ENCODE measurements at regions not wholly inside any gene's neighbourhood (a gene's known extent, or its start where the extent isn't known, plus 50 kb on each side); places are given as distances from the start of the nearest gene placed in this dataset.
"Not testable (repeated sequence)": the region's sequence is repeated elsewhere in the genome, so short reads cannot be mapped to it uniquely, and the experiment has no call there.

GRCh38 chr2:147414656-147415055 is 430.2 kb upstream of the ACVR2A start:
- not testable (repeated sequence) for DNase-seq (ENCODE audit: low spot score)

GRCh38 chr2:147408357-147408756 is 436.5 kb upstream of the ACVR2A start:
- no peak for DNase-seq (ENCODE audit: low spot score)

GRCh38 chr2:147405651-147406050 is 439.2 kb upstream of the ACVR2A start:
- no peak for DNase-seq (ENCODE audit: low spot score)

- DNase-seq (ENCODE audit: low spot score): peak; percentile 11
Measured at GRCh38 chr2:147398996-147399395, 445.8 kb upstream of the ACVR2A start.

- no peak for DNase-seq (ENCODE audit: low spot score)
Measured at GRCh38 chr2:147398301-147398700, 446.5 kb upstream of the ACVR2A start.

- DNase-seq (ENCODE audit: low spot score): no peak
Measured at GRCh38 chr2:147396890-147397289, 447.9 kb upstream of the ACVR2A start.

- DNase-seq (ENCODE audit: low spot score): no peak
Measured at GRCh38 chr2:147394179-147394790, 450.5 kb upstream of the ACVR2A start.

- no peak for DNase-seq (ENCODE audit: low spot score)
Measured at GRCh38 chr2:147392180-147392579, 452.6 kb upstream of the ACVR2A start.

GRCh38 chr2:147390475-147390874 is 454.4 kb upstream of the ACVR2A start:
- DNase-seq (ENCODE audit: low spot score): no peak

- DNase-seq (ENCODE audit: low spot score): no peak
Measured at GRCh38 chr2:147389218-147389617, 455.6 kb upstream of the ACVR2A start.

GRCh38 chr2:147388217-147388616 is 456.6 kb upstream of the ACVR2A start:
- DNase-seq (ENCODE audit: low spot score): no peak

- no peak for DNase-seq (ENCODE audit: low spot score)
Measured at GRCh38 chr2:147386284-147386683, 458.5 kb upstream of the ACVR2A start.

GRCh38 chr2:147385600-147385999 is 459.2 kb upstream of the ACVR2A start:
- no peak for DNase-seq (ENCODE audit: low spot score)

GRCh38 chr2:147384659-147385058 is 460.2 kb upstream of the ACVR2A start:
- no peak for DNase-seq (ENCODE audit: low spot score)

- no peak for DNase-seq (ENCODE audit: low spot score)
Measured at GRCh38 chr2:147382322-147382948, 462.4 kb upstream of the ACVR2A start.

- DNase-seq (ENCODE audit: low spot score): no peak
Measured at GRCh38 chr2:147378403-147378802, 466.4 kb upstream of the ACVR2A start.

GRCh38 chr2:147375073-147375472 is 469.8 kb upstream of the ACVR2A start:
- DNase-seq (ENCODE audit: low spot score): peak; percentile 10

- DNase-seq (ENCODE audit: low spot score): no peak
Measured at GRCh38 chr2:147374423-147374811, 470.4 kb upstream of the ACVR2A start.

- DNase-seq (ENCODE audit: low spot score): peak; percentile 37
Measured at GRCh38 chr2:147373800-147374422, 470.9 kb upstream of the ACVR2A start.

- peak; percentile 18 for DNase-seq (ENCODE audit: low spot score)
Measured at GRCh38 chr2:147368306-147368705, 476.5 kb upstream of the ACVR2A start.

- DNase-seq (ENCODE audit: low spot score): no peak
Measured at GRCh38 chr2:147366279-147366678, 478.6 kb upstream of the ACVR2A start.

GRCh38 chr2:147365622-147366021 is 479.2 kb upstream of the ACVR2A start:
- DNase-seq (ENCODE audit: low spot score): no peak

GRCh38 chr2:147364597-147364996 is 480.2 kb upstream of the ACVR2A start:
- no peak for DNase-seq (ENCODE audit: low spot score)

- DNase-seq (ENCODE audit: low spot score): no peak
Measured at GRCh38 chr2:147363181-147363580, 481.6 kb upstream of the ACVR2A start.

Measured in GM03348 (cell line).